Left renal pelvis (tissue), 4 donors: ENCODE measurements at regions not wholly inside any gene's neighbourhood (a gene's known extent, or its start where the extent isn't known, plus 50 kb on each side); places are given as distances from the start of the nearest gene placed in this dataset.
A peak's percentile ranks its signal among the peaks of the same experiment; 100 is the strongest.
"Not testable (repeated sequence)": the region's sequence is repeated elsewhere in the genome, so short reads cannot be mapped to it uniquely, and the experiment has no call there.

Experiments
- DNase-seq, 4 donors: peaks; one replicate each; pipeline ENCODE4 v3.0.0-alpha.2; 2013; ENCODE audit warnings: low read depth in 4 of 4, low spot score in 3 of 4

GRCh38 chr4:31236020-31236638 lies 516.0 kb downstream of the PCDH7 start:
- no peak for DNase-seq

- no peak for DNase-seq
These were observed 516.5 kb downstream of the PCDH7 start for GRCh38 chr4:31236639-31237173.

GRCh38 chr4:31237233-31237632 lies 517.1 kb downstream of the PCDH7 start:
- no peak for DNase-seq

GRCh38 chr4:31239886-31240285 lies 519.7 kb downstream of the PCDH7 start:
- no peak for DNase-seq

GRCh38 chr4:31241504-31242106 lies 521.4 kb downstream of the PCDH7 start:
- DNase-seq, result no peak

GRCh38 chr4:31246856-31247255 lies 526.7 kb downstream of the PCDH7 start:
- no peak for DNase-seq

- DNase-seq, result no peak
These were observed 539.0 kb downstream of the PCDH7 start for GRCh38 chr4:31259119-31259518.

- DNase-seq, result no peak
These were observed 541.5 kb downstream of the PCDH7 start for GRCh38 chr4:31261632-31262031.

GRCh38 chr4:31266094-31266493 lies 545.9 kb downstream of the PCDH7 start:
- DNase-seq, result not testable (repeated sequence)

GRCh38 chr4:31272331-31273061 lies 552.3 kb downstream of the PCDH7 start:
- no peak for DNase-seq

- DNase-seq, result no peak
These were observed 555.7 kb downstream of the PCDH7 start for GRCh38 chr4:31275906-31276305.

- peak in 1 of 4 donors; percentile 10 for DNase-seq
These were observed 563.5 kb downstream of the PCDH7 start for GRCh38 chr4:31283679-31284078.

- DNase-seq, result no peak
These were observed 570.7 kb downstream of the PCDH7 start for GRCh38 chr4:31290836-31291235.

GRCh38 chr4:31291238-31291637 lies 571.1 kb downstream of the PCDH7 start:
- no peak for DNase-seq

GRCh38 chr4:31294655-31295480 lies 574.7 kb downstream of the PCDH7 start:
- no peak for DNase-seq

- no peak for DNase-seq
These were observed 578.6 kb downstream of the PCDH7 start for GRCh38 chr4:31298737-31299136.

- DNase-seq, result no peak
These were observed 586.9 kb downstream of the PCDH7 start for GRCh38 chr4:31307029-31307428.

GRCh38 chr4:31324814-31325213 lies 604.6 kb downstream of the PCDH7 start:
- DNase-seq, result no peak

GRCh38 chr4:31325300-31325699 lies 605.1 kb downstream of the PCDH7 start:
- DNase-seq, result no peak

GRCh38 chr4:31327031-31327430 lies 606.9 kb downstream of the PCDH7 start:
- no peak for DNase-seq

- no peak for DNase-seq
These were observed 608.8 kb downstream of the PCDH7 start for GRCh38 chr4:31328932-31329331.
